ENCODE measurements at regions not wholly inside any gene's neighbourhood (a gene's known extent, or its start where the extent isn't known, plus 50 kb on each side); places are given as distances from the start of the nearest gene placed in this dataset.
A peak's percentile ranks its signal among the peaks of the same experiment; 100 is the strongest.

GRCh38 chr1:36722871-36723270 lies 240.2 kb upstream of the CSF3R start:
- DNase-seq (ENCODE audit: low read depth in 4 of 4, low spot score in 2 of 4): no peak

GRCh38 chr1:36721261-36721660 lies 238.5 kb upstream of the CSF3R start:
- no peak for DNase-seq (ENCODE audit: low read depth in 4 of 4, low spot score in 2 of 4)

GRCh38 chr1:36717431-36717830 lies 234.7 kb upstream of the CSF3R start:
- no peak for DNase-seq (ENCODE audit: low read depth in 4 of 4, low spot score in 2 of 4)

GRCh38 chr1:36715797-36716196 lies 233.1 kb upstream of the CSF3R start:
- DNase-seq (ENCODE audit: low read depth in 4 of 4, low spot score in 2 of 4): no peak

- DNase-seq (ENCODE audit: low read depth in 4 of 4, low spot score in 2 of 4): no peak
Measured at GRCh38 chr1:36714301-36714700, 231.6 kb upstream of the CSF3R start.

- no peak for DNase-seq (ENCODE audit: low read depth in 4 of 4, low spot score in 2 of 4)
Measured at GRCh38 chr1:36711480-36711879, 228.8 kb upstream of the CSF3R start.

- DNase-seq (ENCODE audit: low read depth in 4 of 4, low spot score in 2 of 4): no peak
Measured at GRCh38 chr1:36710951-36711350, 228.2 kb upstream of the CSF3R start.

GRCh38 chr1:36709869-36710481 lies 227.3 kb upstream of the CSF3R start:
- no peak for DNase-seq (ENCODE audit: low read depth in 4 of 4, low spot score in 2 of 4)

- DNase-seq (ENCODE audit: low read depth in 4 of 4, low spot score in 2 of 4): no peak
Measured at GRCh38 chr1:36708587-36708986, 225.9 kb upstream of the CSF3R start.

GRCh38 chr1:36707221-36707620 lies 224.5 kb upstream of the CSF3R start:
- DNase-seq (ENCODE audit: low read depth in 4 of 4, low spot score in 2 of 4): no peak

GRCh38 chr1:36706416-36706815 lies 223.7 kb upstream of the CSF3R start:
- DNase-seq (ENCODE audit: low read depth in 4 of 4, low spot score in 2 of 4): no peak

GRCh38 chr1:36705629-36706028 lies 222.9 kb upstream of the CSF3R start:
- DNase-seq (ENCODE audit: low read depth in 4 of 4, low spot score in 2 of 4): no peak

GRCh38 chr1:36703526-36704208 lies 221.0 kb upstream of the CSF3R start:
- DNase-seq (ENCODE audit: low read depth in 4 of 4, low spot score in 2 of 4): peak; percentile 37 to 60 (median 50)

GRCh38 chr1:36702963-36703362 lies 220.2 kb upstream of the CSF3R start:
- DNase-seq (ENCODE audit: low read depth in 4 of 4, low spot score in 2 of 4): no peak

- DNase-seq (ENCODE audit: low read depth in 4 of 4, low spot score in 2 of 4): no peak
Measured at GRCh38 chr1:36699113-36699911, 216.6 kb upstream of the CSF3R start.

GRCh38 chr1:36697836-36698605 lies 215.3 kb upstream of the CSF3R start:
- DNase-seq (ENCODE audit: low read depth in 4 of 4, low spot score in 2 of 4): no peak

GRCh38 chr1:36696261-36696940 lies 213.7 kb upstream of the CSF3R start:
- no peak for DNase-seq (ENCODE audit: low read depth in 4 of 4, low spot score in 2 of 4)

GRCh38 chr1:36693603-36694002 lies 210.9 kb upstream of the CSF3R start:
- DNase-seq (ENCODE audit: low read depth in 4 of 4, low spot score in 2 of 4): no peak

- DNase-seq (ENCODE audit: low read depth in 4 of 4, low spot score in 2 of 4): no peak
Measured at GRCh38 chr1:36693161-36693525, 210.4 kb upstream of the CSF3R start.

GRCh38 chr1:36692465-36693160 lies 209.9 kb upstream of the CSF3R start:
- no peak for DNase-seq (ENCODE audit: low read depth in 4 of 4, low spot score in 2 of 4)
